HG03159 (cell line): ENCODE measurements at regions not wholly inside any gene's neighbourhood (a gene's known extent, or its start where the extent isn't known, plus 50 kb on each side); places are given as distances from the start of the nearest gene placed in this dataset.
"Not testable (repeated sequence)": the region's sequence is repeated elsewhere in the genome, so short reads cannot be mapped to it uniquely, and the experiment has no call there.

ENCODE experiments used
- ATAC-seq: cut with Tn5 transposase; IDR thresholded peaks from one replicate; pipeline ENCODE4 v1.9.1; 2021; ENCODE audit warnings: mild to moderate bottlenecking, moderate library complexity; ENCODE audit not compliant: unreplicated experiment

DNA sequence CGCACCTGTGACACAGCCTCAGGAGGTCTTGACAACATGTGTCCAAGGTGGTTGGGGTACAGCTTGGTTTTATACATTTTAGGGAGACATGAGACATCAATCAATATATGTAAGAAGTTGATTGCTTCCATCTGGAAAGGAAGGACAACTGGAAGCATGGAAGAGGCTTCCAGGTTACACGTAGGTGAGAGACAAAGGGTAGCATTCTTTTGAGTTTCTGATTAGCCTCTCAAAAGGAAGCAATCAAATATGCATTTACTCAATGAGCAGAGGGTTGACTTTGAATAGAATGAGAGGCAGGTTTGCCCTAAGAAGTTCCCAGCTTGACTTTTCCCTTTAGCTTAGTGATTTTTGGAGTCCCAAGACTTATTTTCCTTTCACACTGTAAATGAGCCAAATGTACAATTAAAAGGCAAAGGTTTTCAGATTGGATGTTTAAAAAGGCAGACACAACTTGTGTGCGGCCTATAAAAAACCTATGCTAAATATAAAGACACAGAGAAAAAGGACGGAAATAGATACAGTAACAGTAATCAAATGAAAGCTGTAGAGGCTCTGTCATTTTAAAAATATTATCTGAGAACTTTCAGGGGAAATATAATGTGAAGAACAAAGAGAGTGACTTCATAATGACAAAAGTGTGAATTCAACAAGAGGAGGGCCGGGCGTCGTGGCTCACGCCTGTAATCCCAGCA is 65.7 kb upstream of the LANCL2 start:
- no peak for ATAC-seq

DNA sequence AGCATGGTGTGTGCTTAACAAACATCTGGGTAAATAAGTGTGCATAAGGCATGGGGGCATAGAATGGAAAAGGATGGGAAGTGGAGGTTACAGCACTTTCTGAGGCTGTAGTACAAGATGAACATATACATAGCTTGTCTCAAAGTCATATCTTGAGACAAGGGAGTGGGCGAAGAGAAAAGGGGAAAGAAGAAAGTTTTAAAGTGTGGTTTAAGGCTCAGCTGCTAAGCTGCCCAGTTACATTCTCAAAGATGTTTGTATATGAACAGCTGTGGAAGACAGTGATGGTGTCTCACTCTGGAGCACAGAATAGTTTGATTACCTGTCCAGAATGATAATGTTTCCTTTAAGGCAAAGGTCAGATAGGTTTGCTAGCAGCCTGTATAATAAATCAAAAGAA is 61.9 kb upstream of the LANCL2 start:
- no peak for ATAC-seq

- no peak for ATAC-seq
Measured at GRCh38 chr7:55304018-55304762, 60.9 kb upstream of the LANCL2 start.

GRCh38 chr7:55305135-55305534 is 60.0 kb upstream of the LANCL2 start:
- no peak for ATAC-seq

DNA sequence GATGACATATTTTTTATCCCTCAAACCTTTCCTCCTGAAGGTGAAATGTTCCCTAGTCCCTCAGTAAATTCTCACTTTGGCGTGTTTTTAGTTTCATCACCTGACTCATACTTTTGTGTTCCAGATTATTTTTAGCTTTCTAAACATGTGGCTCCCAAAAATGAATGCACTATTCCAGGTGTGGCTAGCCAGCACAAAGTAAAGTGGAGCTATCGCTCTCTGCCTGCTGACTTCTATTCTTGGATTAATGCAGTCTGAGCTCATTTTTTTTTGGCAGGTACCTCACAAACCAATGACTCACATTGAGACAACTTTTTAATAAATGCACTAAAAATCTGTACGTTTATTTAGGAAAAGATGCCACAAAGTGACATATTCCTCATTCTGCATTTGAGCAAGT is 58.8 kb upstream of the LANCL2 start:
- no peak for ATAC-seq

DNA sequence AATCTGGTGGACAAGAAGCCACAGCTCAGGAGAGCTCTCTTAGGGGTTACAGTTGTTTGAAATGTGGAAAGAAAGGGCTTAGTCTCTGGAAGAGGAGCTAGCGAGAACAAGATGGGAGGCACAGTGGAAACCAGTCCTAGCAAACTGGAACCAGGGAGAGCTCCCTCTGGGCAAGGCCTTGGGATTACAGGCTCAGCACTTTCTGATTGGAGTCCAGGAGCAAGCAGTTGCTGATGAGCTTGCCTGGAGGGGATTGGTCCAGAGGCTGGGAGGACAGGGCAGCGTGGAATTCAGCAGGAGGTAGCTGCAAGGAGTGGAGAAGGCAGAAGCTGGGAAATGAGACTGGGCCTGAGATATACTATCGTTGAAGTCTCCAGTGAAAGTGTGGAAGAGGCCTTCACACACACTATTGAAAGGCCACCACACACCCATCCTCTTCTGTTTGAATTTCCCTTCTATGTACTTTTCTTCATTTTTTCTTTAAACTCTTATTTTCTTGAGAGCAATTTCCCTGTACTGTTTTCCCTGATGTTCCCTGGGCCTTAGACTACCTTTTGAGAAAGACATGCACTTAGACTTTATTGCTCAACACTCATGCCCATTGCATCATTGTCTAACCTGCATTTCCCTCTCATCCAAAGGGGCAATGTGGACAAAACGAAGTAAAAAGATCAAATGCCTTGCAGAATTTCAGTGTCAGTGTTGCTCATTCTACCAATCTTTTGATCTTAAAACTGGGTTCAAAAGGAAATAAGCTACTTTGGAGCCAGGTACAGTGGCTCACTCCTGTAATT is 57.8 kb upstream of the LANCL2 start:
- no peak for ATAC-seq

DNA sequence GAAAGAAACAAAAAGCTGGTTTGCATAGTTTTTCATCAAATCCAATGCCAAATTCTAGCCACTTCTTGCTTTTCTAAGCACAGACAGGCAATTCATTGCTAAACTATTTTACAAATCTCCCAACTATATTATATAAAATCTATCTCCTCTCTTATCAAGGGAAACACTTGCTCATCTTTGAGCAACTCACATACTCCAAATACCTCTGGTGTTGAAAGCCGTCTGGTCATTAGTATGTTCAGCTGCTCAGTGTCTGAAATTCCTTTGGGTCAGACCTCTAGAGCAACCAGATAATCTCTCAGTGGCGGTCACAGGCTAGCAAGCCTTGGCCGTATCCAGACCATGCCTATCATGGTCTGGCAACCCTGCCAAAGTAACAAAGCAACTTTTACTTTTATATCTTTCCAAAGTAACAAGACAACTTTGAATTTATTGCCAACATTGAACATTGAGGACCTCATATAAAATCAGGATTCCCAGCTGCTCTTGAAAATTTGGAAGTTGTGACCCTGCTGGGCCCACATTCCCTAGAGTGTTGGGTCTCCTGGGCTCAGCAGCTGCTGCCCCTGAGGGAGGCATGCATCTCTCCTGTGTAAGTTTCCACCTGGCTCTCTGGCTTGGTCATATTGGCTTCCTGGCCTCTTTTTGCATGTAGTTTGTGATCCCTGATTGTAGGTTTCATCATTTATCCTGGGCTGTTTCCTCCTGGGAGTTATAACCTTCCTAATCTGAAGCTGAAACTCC is 56.8 kb upstream of the LANCL2 start:
- ATAC-seq: no peak

DNA sequence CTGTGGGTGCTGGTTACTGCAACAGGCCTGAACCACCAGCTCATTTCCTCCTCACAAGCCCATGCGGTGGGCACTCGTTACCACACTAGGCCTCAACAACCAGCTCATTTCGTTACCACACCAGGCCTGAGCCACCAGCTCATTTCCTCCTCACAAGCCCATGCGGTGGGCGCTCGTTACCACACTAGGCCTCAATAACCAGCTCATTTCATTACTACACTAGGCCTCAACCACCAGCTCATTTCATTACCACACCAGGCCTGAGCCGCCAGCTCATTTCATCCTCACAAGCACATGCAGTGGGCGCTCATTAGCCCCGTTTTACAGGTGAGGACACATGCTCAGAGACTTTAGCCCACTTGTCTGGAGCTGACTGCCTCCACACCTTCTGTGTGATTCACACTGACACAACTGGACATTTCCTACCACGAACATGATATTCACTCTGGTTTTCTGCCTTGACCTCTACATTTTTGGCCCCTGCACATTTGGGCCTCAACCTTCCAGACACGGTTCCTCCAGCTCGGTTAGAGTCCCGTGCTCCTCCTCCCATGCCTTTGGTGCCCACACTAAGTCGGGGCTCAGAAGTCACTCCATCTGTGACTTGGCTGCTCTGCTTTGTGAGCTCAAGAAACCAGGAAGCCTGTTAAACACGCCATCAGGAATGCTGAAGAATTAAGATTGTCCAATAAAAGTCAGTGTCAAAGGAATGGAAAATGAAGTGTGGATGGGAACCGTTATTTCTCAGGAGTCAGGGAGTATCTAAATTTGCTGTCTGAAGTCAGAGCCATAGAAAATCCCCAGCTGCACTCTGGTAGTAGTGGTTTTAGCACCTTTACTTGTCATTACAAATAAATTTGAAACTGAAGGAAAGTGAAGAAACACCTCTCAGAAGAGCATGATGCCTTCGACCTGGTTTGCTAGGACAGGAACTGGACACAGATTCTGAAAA is 55.8 kb upstream of the LANCL2 start:
- peak; percentile 92 for ATAC-seq

DNA sequence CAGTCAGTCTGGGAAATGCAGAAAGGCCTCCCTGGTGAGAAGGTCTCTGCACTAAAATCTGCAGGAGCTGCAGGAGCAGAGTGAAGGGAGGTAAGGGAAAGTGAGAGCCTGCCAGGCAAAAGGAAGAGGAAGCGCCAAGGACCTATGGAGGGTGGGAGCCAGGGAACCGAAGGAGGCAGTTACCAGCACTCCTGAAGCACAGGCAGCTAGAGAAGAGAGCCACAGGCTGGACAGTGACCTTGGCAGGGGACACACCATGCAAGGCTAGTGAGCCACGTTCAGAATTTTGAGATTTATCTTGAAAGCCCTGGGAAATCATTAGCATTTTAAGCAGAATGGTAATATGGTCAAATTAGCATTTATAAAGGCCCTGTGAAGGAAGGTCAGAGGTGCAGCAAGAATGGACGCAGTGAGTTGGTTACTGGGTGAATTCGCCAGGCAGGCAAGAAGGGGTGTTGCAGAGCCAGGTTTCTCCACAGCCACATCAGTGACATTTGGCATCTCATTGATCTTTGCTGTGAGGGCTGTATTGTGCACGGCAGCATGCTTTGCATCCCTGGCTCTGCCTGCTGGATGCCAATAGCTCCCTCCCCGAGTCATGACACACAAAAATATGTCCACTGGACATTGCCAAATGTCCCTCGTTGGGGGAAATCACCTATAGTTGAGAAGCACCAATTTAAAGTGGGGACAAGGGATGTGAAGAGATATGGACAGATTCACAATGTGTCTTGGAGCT is 54.7 kb upstream of the LANCL2 start:
- ATAC-seq: no peak

DNA sequence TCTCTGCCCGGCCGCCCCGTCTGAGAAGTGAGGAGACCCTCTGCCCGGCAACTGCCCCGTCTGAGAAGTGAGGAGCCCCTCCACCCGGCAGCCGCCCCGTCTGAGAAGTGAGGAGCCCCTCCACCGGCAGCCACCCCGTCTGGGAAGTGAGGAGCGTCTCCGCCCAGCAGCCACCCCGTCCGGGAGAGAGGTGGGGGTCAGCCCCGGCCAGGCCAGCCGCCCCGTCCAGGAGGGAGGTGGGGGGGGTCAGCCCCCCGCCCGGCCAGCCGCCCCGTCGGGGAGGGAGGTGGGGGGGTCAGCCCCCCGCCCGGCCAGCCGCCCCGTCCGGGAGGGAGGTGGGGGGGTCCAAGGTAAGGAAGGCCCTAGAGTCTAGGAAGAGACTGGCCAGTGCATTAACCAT is 53.2 kb upstream of the LANCL2 start:
- not testable (repeated sequence) for ATAC-seq

DNA sequence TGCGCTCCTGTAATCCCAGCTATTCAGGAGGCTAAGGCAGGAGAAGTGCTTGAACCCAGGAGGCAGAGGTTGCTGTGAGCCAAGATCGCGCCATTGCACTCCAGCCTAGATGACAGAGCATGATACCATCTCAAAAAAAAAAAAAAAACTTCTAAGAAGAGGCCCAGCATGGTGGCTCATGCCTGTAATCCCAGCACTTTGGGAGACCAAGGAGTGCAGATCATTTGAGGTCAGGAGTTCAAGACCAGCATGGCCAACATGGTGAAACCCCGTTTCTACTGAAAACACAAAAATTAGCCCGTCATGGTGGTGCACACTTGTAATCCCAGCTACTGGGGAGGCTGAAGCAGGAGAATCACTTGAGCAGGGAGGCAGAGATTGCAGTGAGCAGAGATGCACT is 51.5 kb upstream of the LANCL2 start:
- ATAC-seq: not testable (repeated sequence)

DNA sequence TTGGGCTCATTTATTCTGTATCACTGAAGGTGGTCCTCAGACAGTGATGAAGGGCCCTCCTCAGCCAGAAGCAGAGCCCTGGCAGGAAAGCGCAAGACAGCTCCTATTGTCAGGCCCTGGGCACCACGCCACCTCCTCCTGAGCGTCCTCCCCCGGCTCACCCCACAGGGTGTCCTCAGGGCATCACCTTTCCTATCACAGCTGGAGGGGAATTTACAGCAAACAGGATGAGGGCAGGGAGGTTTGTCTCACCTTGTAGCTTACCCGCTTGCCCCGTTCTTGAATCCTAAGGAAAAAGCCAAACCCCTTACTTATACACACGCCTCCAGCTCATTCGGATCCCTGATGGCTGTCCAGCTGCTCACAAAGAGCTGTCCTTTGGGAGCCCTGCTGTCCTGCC is 50.2 kb upstream of the LANCL2 start:
- ATAC-seq: no peak
